Mesenchymal stem cell (in vitro differentiated cells and primary cell): ENCODE measurements at regions not wholly inside any gene's neighbourhood (a gene's known extent, or its start where the extent isn't known, plus 50 kb on each side); places are given as distances from the start of the nearest gene placed in this dataset.

Source experiments
- DNase-seq: peaks from one replicate; pipeline ENCODE4 v3.0.0-alpha.2; 2013
- H2AFZ ChIP-seq: one replicate; pipeline ENCODE4 v1.6.1; 2013; ENCODE audit warnings: low read depth, mild to moderate bottlenecking, control low read depth, inconsistent platforms, low read length, moderate library complexity
- H2AK5ac ChIP-seq: 2 replicates; pipeline ENCODE4 v1.6.1; 2013; ENCODE audit warnings: low read length, moderate library complexity, mild to moderate bottlenecking, inconsistent platforms; ENCODE audit not compliant: severe bottlenecking
- H2BK120ac ChIP-seq: one replicate; pipeline ENCODE4 v1.6.1; 2013; ENCODE audit warnings: low read depth, mild to moderate bottlenecking, inconsistent platforms, low read length, moderate library complexity
- H2BK12ac ChIP-seq, 2 experiments: one replicate each; pipeline ENCODE4 v1.6.1; 2013; ENCODE audit warnings: inconsistent platforms in 2 of 2, low read length in 2 of 2, mild to moderate bottlenecking in 2 of 2, moderate library complexity in 2 of 2, control low read depth in 1 of 2
- H2BK15ac ChIP-seq: one replicate; pipeline ENCODE4 v1.6.1; 2013; ENCODE audit warnings: mild to moderate bottlenecking, low read depth, inconsistent platforms; ENCODE audit not compliant: poor library complexity, severe bottlenecking
- H2BK5ac ChIP-seq: 2 replicates; pipeline ENCODE4 v1.6.1; 2013; ENCODE audit warnings: low read depth, mild to moderate bottlenecking, low read length, control low read depth, inconsistent platforms; ENCODE audit not compliant: poor library complexity, severe bottlenecking
- H3K14ac ChIP-seq, 2 experiments: one replicate each; pipeline ENCODE4 v1.6.1; 2013; ENCODE audit warnings: inconsistent platforms in 2 of 2, low read length in 2 of 2, control low read depth in 1 of 2, mild to moderate bottlenecking in 1 of 2, moderate library complexity in 1 of 2
- H3K18ac ChIP-seq, 2 experiments: one replicate each; pipeline ENCODE4 v1.6.1; 2013; ENCODE audit warnings: inconsistent platforms in 2 of 2, low read length in 2 of 2, control low read depth in 1 of 2, low read depth in 1 of 2, mild to moderate bottlenecking in 1 of 2
- H3K23ac ChIP-seq, 2 experiments: one replicate each; pipeline ENCODE4 v1.6.1; 2013; ENCODE audit warnings: inconsistent platforms in 2 of 2, low read length in 2 of 2, mild to moderate bottlenecking in 2 of 2, moderate library complexity in 2 of 2, control low read depth in 1 of 2
- H3K27ac ChIP-seq: 2 replicates; pipeline ENCODE4 v1.5.1; 2013; ENCODE audit warnings: mild to moderate bottlenecking, moderate library complexity, low read length, control low read depth, inconsistent platforms; ENCODE audit not compliant: poor library complexity, severe bottlenecking
- H3K27me3 ChIP-seq, 2 experiments: 2 replicates each; pipeline versions ENCODE4 v1.6.1 to v1.7.0; 2013; ENCODE audit warnings: low read length in 2 of 2, mild to moderate bottlenecking in 2 of 2, moderate library complexity in 2 of 2, control low read depth in 1 of 2, inconsistent platforms in 1 of 2; ENCODE audit not compliant: control insufficient read depth in 1 of 2, insufficient read depth in 1 of 2
- H3K36me3 ChIP-seq, 2 experiments: 2 replicates each; pipeline versions ENCODE4 v1.6.1 to v1.7.0; 2013; ENCODE audit warnings: low read length in 2 of 2, control low read depth in 1 of 2, inconsistent platforms in 1 of 2, low read depth in 1 of 2, mild to moderate bottlenecking in 1 of 2; ENCODE audit not compliant: insufficient read depth in 2 of 2, control insufficient read depth in 1 of 2
- H3K4ac ChIP-seq, 2 experiments: one replicate each; pipeline ENCODE4 v1.6.1; 2013; ENCODE audit warnings: inconsistent platforms in 2 of 2, low read length in 2 of 2, mild to moderate bottlenecking in 2 of 2, moderate library complexity in 2 of 2, control low read depth in 1 of 2, low read depth in 1 of 2
- H3K4me1 ChIP-seq: 2 replicates; pipeline ENCODE4 v1.6.1; 2013; ENCODE audit warnings: low read depth, low read length, control low read depth; ENCODE audit not compliant: control insufficient read depth, insufficient read depth
- H3K4me2 ChIP-seq: 2 replicates; pipeline ENCODE4 v1.6.1; 2013; ENCODE audit warnings: low read length, mild to moderate bottlenecking, inconsistent platforms; ENCODE audit not compliant: poor library complexity, severe bottlenecking
- H3K4me3 ChIP-seq, 2 experiments: 2 replicates each; pipeline versions ENCODE4 v1.5.1 to v1.7.0; 2013; ENCODE audit warnings: low read length in 2 of 2, mild to moderate bottlenecking in 2 of 2, control low read depth in 1 of 2, low read depth in 1 of 2; ENCODE audit not compliant: insufficient read depth in 1 of 2
- H3K79me1 ChIP-seq: replicated peaks from 2 replicates; pipeline ENCODE4 v1.6.1; 2013; ENCODE audit warnings: mild to moderate bottlenecking, control low read depth, low read length, inconsistent platforms; ENCODE audit not compliant: poor library complexity, severe bottlenecking
- H3K9ac ChIP-seq: 2 replicates; pipeline ENCODE4 v1.7.0; 2013; ENCODE audit warnings: mild to moderate bottlenecking, low read length, moderate library complexity
- H3K9me3 ChIP-seq: 2 replicates; pipeline ENCODE4 v1.7.0; 2013; ENCODE audit warnings: mild to moderate bottlenecking, low read length; ENCODE audit not compliant: control insufficient read depth
- H4K8ac ChIP-seq: one replicate; pipeline ENCODE4 v1.6.1; 2013; ENCODE audit warnings: inconsistent platforms, mild to moderate bottlenecking, low read length, moderate library complexity
- H4K91ac ChIP-seq: one replicate; pipeline ENCODE4 v1.6.1; 2013; ENCODE audit warnings: mild to moderate bottlenecking, low read length, inconsistent platforms
- WGBS: methylation state at CpG from one replicate; pipeline ENCODE4 v1.1.7; 2013; ENCODE audit warnings: mixed read lengths; 5-methylcytosine and 5-hydroxymethylcytosine counted together

GRCh38 chr16:9658164-9658563 is 524.1 kb downstream of the GRIN2A start:
- H3K27ac ChIP-seq = no peak overlapping the region
- no peak overlapping the region for H2AK5ac ChIP-seq
- peaks cover 0 to 31% of the 10 kb centered on the region in 2 experiments for H3K27me3 ChIP-seq
- H2BK5ac ChIP-seq = no peak overlapping the region
- H3K4ac ChIP-seq = no peak overlapping the region
- no peaks in the 10 kb centered on the region for H3K36me3 ChIP-seq
- no peak overlapping the region for H3K18ac ChIP-seq
- no peak overlapping the region for H2AFZ ChIP-seq
- no peak overlapping the region for H3K14ac ChIP-seq
- H3K23ac ChIP-seq = no peak overlapping the region
- H2BK15ac ChIP-seq = no peak overlapping the region
- H2BK120ac ChIP-seq = no peak overlapping the region
- H4K91ac ChIP-seq = no peak overlapping the region
- 4% methylated on average over 4 of the region's 4 CpGs for WGBS
- no peak overlapping the region for H3K9ac ChIP-seq
- no peaks in the 10 kb centered on the region for H3K79me1 ChIP-seq
- H3K9me3 ChIP-seq = no peaks in the 10 kb centered on the region
- H2BK12ac ChIP-seq = no peak overlapping the region
- H4K8ac ChIP-seq = no peak overlapping the region
- H3K4me2 ChIP-seq = no peak overlapping the region
- no peaks in the 10 kb centered on the region for H3K4me1 ChIP-seq
- H3K4me3 ChIP-seq = no peak overlapping the region
- no peak for DNase-seq

- H3K79me1 ChIP-seq = no peaks in the 10 kb centered on the region
- H3K36me3 ChIP-seq = no peaks in the 10 kb centered on the region
- WGBS = 76% methylated on average over 5 of the region's 5 CpGs
- no peak overlapping the region for H3K14ac ChIP-seq
- no peak overlapping the region for H3K23ac ChIP-seq
- peaks cover 0 to 31% of the 10 kb centered on the region in 2 experiments for H3K27me3 ChIP-seq
- no peak overlapping the region for H2AK5ac ChIP-seq
- H2BK12ac ChIP-seq = no peak overlapping the region
- no peak overlapping the region for H3K4ac ChIP-seq
- no peak overlapping the region for H2AFZ ChIP-seq
- no peak overlapping the region for H3K27ac ChIP-seq
- H2BK5ac ChIP-seq = no peak overlapping the region
- H3K9me3 ChIP-seq = no peaks in the 10 kb centered on the region
- H4K8ac ChIP-seq = no peak overlapping the region
- DNase-seq = no peak
- H2BK120ac ChIP-seq = no peak overlapping the region
- no peak overlapping the region for H2BK15ac ChIP-seq
- H3K4me3 ChIP-seq = no peak overlapping the region
- H4K91ac ChIP-seq = no peak overlapping the region
- no peak overlapping the region for H3K9ac ChIP-seq
- H3K4me2 ChIP-seq = no peak overlapping the region
- no peaks in the 10 kb centered on the region for H3K4me1 ChIP-seq
- no peak overlapping the region for H3K18ac ChIP-seq
Observed at GRCh38 chr16:9658586-9658985, 523.6 kb downstream of the GRIN2A start.

- no peak overlapping the region for H3K9ac ChIP-seq
- no peak overlapping the region for H3K18ac ChIP-seq
- H4K91ac ChIP-seq = no peak overlapping the region
- no peak overlapping the region for H4K8ac ChIP-seq
- H3K4me2 ChIP-seq = no peak overlapping the region
- H3K4me1 ChIP-seq = no peaks in the 10 kb centered on the region
- no peaks in the 10 kb centered on the region for H3K36me3 ChIP-seq
- H2BK12ac ChIP-seq = no peak overlapping the region
- H3K23ac ChIP-seq = no peak overlapping the region
- WGBS = 77% methylated on average over 4 of the region's 6 CpGs
- H2AK5ac ChIP-seq = no peak overlapping the region
- no peaks in the 10 kb centered on the region for H3K9me3 ChIP-seq
- H2BK5ac ChIP-seq = no peak overlapping the region
- DNase-seq = no peak
- H2BK120ac ChIP-seq = no peak overlapping the region
- H3K27me3 ChIP-seq = peaks cover 0 to 27% of the 10 kb centered on the region in 2 experiments
- H2AFZ ChIP-seq = no peak overlapping the region
- H3K4ac ChIP-seq = no peak overlapping the region
- no peak overlapping the region for H3K4me3 ChIP-seq
- no peak overlapping the region for H3K27ac ChIP-seq
- H3K14ac ChIP-seq = no peak overlapping the region
- no peak overlapping the region for H2BK15ac ChIP-seq
- H3K79me1 ChIP-seq = no peaks in the 10 kb centered on the region
Observed at GRCh38 chr16:9660898-9661297, 521.3 kb downstream of the GRIN2A start.

- H2BK15ac ChIP-seq = no peak overlapping the region
- no peak overlapping the region for H2BK5ac ChIP-seq
- no peak overlapping the region for H3K27ac ChIP-seq
- H3K14ac ChIP-seq = no peak overlapping the region
- H3K27me3 ChIP-seq = peaks cover 0 to 28% of the 10 kb centered on the region in 2 experiments
- H3K36me3 ChIP-seq = no peaks in the 10 kb centered on the region
- no peak overlapping the region for H3K4ac ChIP-seq
- H2AFZ ChIP-seq = no peak overlapping the region
- DNase-seq = no peak
- WGBS = 73% methylated on average over 9 of the region's 10 CpGs
- H3K9ac ChIP-seq = no peak overlapping the region
- no peak overlapping the region for H4K91ac ChIP-seq
- H3K4me3 ChIP-seq = no peak overlapping the region
- H3K23ac ChIP-seq = no peak overlapping the region
- no peak overlapping the region for H2BK120ac ChIP-seq
- no peak overlapping the region for H2BK12ac ChIP-seq
- no peak overlapping the region for H3K18ac ChIP-seq
- no peaks in the 10 kb centered on the region for H3K4me1 ChIP-seq
- H2AK5ac ChIP-seq = no peak overlapping the region
- no peak overlapping the region for H3K4me2 ChIP-seq
- H4K8ac ChIP-seq = no peak overlapping the region
- no peaks in the 10 kb centered on the region for H3K79me1 ChIP-seq
- H3K9me3 ChIP-seq = no peaks in the 10 kb centered on the region
Observed at GRCh38 chr16:9661336-9662017, 520.8 kb downstream of the GRIN2A start.
